ENCODE measurements at regions not wholly inside any gene's neighbourhood (a gene's known extent, or its start where the extent isn't known, plus 50 kb on each side); places are given as distances from the start of the nearest gene placed in this dataset.

DNA sequence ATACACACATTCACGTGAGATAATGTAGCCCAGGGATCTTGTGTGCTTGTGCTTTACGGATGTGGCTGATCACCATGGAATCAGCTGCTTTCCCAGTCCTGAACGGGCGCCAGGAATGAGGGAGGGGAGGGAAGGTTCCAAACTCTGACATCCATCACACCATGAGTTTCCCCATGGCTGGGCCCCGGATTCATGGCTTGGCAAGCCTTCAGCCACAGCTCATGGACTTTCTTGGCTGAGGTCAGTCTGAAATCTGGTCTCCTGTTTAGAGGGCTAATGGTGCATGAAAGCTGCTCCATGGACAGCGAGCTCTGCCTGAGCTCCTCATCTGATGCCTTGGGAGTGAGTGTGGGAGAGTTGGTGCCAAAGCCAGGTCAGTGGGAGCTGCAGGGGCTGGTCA lies 767.6 kb upstream of the EEF2KMT start:
- Histone ChIP-seq H3K4me1 (ENCODE audit: control insufficient read depth, low read length) (no peaks in the 10 kb centered on the region), H3K9me3 (ENCODE audit: control insufficient read depth, insufficient read depth, low read length) (no peaks in the 10 kb centered on the region; the same call in 1 of the 2 replicates), H3K27me3 (ENCODE audit: control insufficient read depth, low read length) (no peaks in the 10 kb centered on the region), H3K4me3 (ENCODE audit: low read length) (no peak overlapping the region), H3F3A (ENCODE audit: control insufficient read depth, insufficient read depth) (no peaks in the 10 kb centered on the region), H3K36me3 (ENCODE audit: control insufficient read depth, low read length) (no peaks in the 10 kb centered on the region), H3K9me2 (replicated peaks; ENCODE audit: control insufficient read depth, low read length) (no peaks in the 10 kb centered on the region), H3K4me2 (ENCODE audit: low read length) (no peak overlapping the region), H3K79me2 (ENCODE audit: control insufficient read depth, low read length) (no peaks in the 10 kb centered on the region), H3K27ac (ENCODE audit: low read depth, low read length) (no peak overlapping the region), H4K20me1 (ENCODE audit: control insufficient read depth, insufficient read depth, low read depth, low read length) (no peaks in the 10 kb centered on the region)
- TF ChIP-seq, protein P1, sequence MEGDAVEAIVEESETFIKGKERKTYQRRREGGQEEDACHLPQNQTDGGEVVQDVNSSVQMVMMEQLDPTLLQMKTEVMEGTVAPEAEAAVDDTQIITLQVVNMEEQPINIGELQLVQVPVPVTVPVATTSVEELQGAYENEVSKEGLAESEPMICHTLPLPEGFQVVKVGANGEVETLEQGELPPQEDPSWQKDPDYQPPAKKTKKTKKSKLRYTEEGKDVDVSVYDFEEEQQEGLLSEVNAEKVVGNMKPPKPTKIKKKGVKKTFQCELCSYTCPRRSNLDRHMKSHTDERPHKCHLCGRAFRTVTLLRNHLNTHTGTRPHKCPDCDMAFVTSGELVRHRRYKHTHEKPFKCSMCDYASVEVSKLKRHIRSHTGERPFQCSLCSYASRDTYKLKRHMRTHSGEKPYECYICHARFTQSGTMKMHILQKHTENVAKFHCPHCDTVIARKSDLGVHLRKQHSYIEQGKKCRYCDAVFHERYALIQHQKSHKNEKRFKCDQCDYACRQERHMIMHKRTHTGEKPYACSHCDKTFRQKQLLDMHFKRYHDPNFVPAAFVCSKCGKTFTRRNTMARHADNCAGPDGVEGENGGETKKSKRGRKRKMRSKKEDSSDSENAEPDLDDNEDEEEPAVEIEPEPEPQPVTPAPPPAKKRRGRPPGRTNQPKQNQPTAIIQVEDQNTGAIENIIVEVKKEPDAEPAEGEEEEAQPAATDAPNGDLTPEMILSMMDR (IDR thresholded peaks at IDR 0.05; ENCODE audit: low read depth, low read length, poor library complexity, severe bottlenecking) = no peak
- TF ChIP-seq EZH2phosphoT487 (IDR thresholded peaks at IDR 0.05; ENCODE audit: borderline replicate concordance, low read length) = no peak

- H3K79me2 ChIP-seq (ENCODE audit: control insufficient read depth, low read length) = no peaks in the 10 kb centered on the region
- H3K27ac ChIP-seq (ENCODE audit: low read depth, low read length) = no peak overlapping the region
- H3K36me3 ChIP-seq (ENCODE audit: control insufficient read depth, low read length) = no peaks in the 10 kb centered on the region
- H4K20me1 ChIP-seq (ENCODE audit: control insufficient read depth, insufficient read depth, low read depth, low read length) = no peaks in the 10 kb centered on the region
- H3K4me3 ChIP-seq (ENCODE audit: low read length) = no peak overlapping the region
- H3K9me2 ChIP-seq (replicated peaks; ENCODE audit: control insufficient read depth, low read length) = no peaks in the 10 kb centered on the region
- H3K4me1 ChIP-seq (ENCODE audit: control insufficient read depth, low read length) = no peaks in the 10 kb centered on the region
- H3K9me3 ChIP-seq (ENCODE audit: control insufficient read depth, insufficient read depth, low read length) = no peaks in the 10 kb centered on the region; the same call in 1 of the 2 replicates
- no peak for TF ChIP-seq EZH2phosphoT487 (IDR thresholded peaks at IDR 0.05; ENCODE audit: borderline replicate concordance, low read length)
- TF ChIP-seq, protein P1 (IDR thresholded peaks at IDR 0.05; ENCODE audit: low read depth, low read length, poor library complexity, severe bottlenecking) = no peak
- no peaks in the 10 kb centered on the region for H3F3A ChIP-seq (ENCODE audit: control insufficient read depth, insufficient read depth)
- no peaks in the 10 kb centered on the region for H3K27me3 ChIP-seq (ENCODE audit: control insufficient read depth, low read length)
- no peak overlapping the region for H3K4me2 ChIP-seq (ENCODE audit: low read length)
Measured at GRCh38 chr16:5863071-5863606, 765.5 kb upstream of the EEF2KMT start.

DNA sequence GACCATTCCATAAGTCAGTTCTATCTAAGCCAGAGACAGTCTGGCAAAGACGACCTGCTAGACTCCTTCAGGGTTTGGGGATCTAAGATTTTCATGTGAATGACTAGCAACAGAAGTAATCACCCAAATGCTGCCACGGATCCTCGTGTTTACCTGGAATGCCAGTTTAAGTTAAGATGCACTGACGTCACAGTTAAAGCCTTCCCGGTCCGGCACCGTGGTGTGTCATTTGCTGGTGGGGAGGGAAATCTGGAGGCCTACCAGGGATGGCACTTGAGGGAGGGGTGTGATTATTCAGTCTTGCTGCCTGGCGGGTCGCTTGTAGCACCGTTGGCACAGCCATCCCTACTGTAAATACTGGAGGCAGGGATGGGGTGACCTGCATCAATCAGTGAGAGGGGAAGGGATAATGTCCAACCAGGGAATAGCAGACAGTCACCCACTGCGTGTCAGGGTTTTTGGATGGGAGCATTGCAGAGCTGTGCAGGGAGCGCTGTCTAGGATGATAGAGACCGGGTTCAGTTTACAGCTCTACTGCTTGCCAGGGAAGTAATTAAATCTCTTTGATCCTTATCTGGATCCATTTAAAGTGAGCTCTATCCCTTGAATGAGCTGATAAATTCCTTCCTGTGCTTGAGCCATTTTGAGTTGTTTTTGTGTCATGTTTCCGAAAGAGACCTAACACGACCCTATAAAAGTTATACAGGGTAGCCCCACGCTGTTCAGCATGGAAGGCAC lies 764.7 kb upstream of the EEF2KMT start:
- TF ChIP-seq, protein P1 (IDR thresholded peaks at IDR 0.05; ENCODE audit: low read depth, low read length, poor library complexity, severe bottlenecking) = no peak
- no peak for TF ChIP-seq EZH2phosphoT487 (IDR thresholded peaks at IDR 0.05; ENCODE audit: borderline replicate concordance, low read length)

More for the DNA sequence above, 764.7 kb upstream of the EEF2KMT start:
- Histone ChIP-seq H3K9me3 (ENCODE audit: control insufficient read depth, insufficient read depth, low read length) (no peaks in the 10 kb centered on the region), H3K27me3 (ENCODE audit: control insufficient read depth, low read length) (no peaks in the 10 kb centered on the region), H3K4me1 (ENCODE audit: control insufficient read depth, low read length) (no peaks in the 10 kb centered on the region), H4K20me1 (ENCODE audit: control insufficient read depth, insufficient read depth, low read depth, low read length) (no peaks in the 10 kb centered on the region), H3K36me3 (ENCODE audit: control insufficient read depth, low read length) (no peaks in the 10 kb centered on the region), H3K4me2 (ENCODE audit: low read length) (no peak overlapping the region), H3K4me3 (ENCODE audit: low read length) (no peak overlapping the region), H3K9me2 (replicated peaks; ENCODE audit: control insufficient read depth, low read length) (no peaks in the 10 kb centered on the region), H3K79me2 (ENCODE audit: control insufficient read depth, low read length) (no peaks in the 10 kb centered on the region), H3F3A (ENCODE audit: control insufficient read depth, insufficient read depth) (no peaks in the 10 kb centered on the region), H3K27ac (ENCODE audit: low read depth, low read length) (no peak overlapping the region)
